ENCODE measurements at regions not wholly inside any gene's neighbourhood (a gene's known extent, or its start where the extent isn't known, plus 50 kb on each side); places are given as distances from the start of the nearest gene placed in this dataset.

GRCh38 chr15:37260255-37260654 lies 159.9 kb upstream of the MEIS2 start:
- no peak for DNase-seq (ENCODE audit: low read depth)

GRCh38 chr15:37261685-37262084 lies 161.3 kb upstream of the MEIS2 start:
- no peak for DNase-seq (ENCODE audit: low read depth)

GRCh38 chr15:37262922-37263608 lies 162.7 kb upstream of the MEIS2 start:
- no peak for DNase-seq (ENCODE audit: low read depth)

- DNase-seq (ENCODE audit: low read depth): no peak
Measured at GRCh38 chr15:37289109-37289765, 188.9 kb upstream of the MEIS2 start.

GRCh38 chr15:37291920-37292319 lies 191.6 kb upstream of the MEIS2 start:
- DNase-seq (ENCODE audit: low read depth): no peak

GRCh38 chr15:37298271-37298670 lies 197.9 kb upstream of the MEIS2 start:
- no peak for DNase-seq (ENCODE audit: low read depth)

GRCh38 chr15:37339437-37339836 lies 239.1 kb upstream of the MEIS2 start:
- no peak for DNase-seq (ENCODE audit: low read depth)

- no peak for DNase-seq (ENCODE audit: low read depth)
Measured at GRCh38 chr15:37339856-37340255, 239.5 kb upstream of the MEIS2 start.

GRCh38 chr15:37340438-37340837 lies 240.1 kb upstream of the MEIS2 start:
- DNase-seq (ENCODE audit: low read depth): no peak

- DNase-seq (ENCODE audit: low read depth): no peak
Measured at GRCh38 chr15:37359101-37359892, 258.9 kb upstream of the MEIS2 start.

GRCh38 chr15:37359893-37360290 lies 259.5 kb upstream of the MEIS2 start:
- DNase-seq (ENCODE audit: low read depth): no peak

- DNase-seq (ENCODE audit: low read depth): no peak
Measured at GRCh38 chr15:37360724-37361123, 260.4 kb upstream of the MEIS2 start.

GRCh38 chr15:37361621-37362020 lies 261.3 kb upstream of the MEIS2 start:
- no peak for DNase-seq (ENCODE audit: low read depth)

GRCh38 chr15:37362414-37362813 lies 262.1 kb upstream of the MEIS2 start:
- no peak for DNase-seq (ENCODE audit: low read depth)

- DNase-seq (ENCODE audit: low read depth): no peak
Measured at GRCh38 chr15:37368961-37369360, 268.6 kb upstream of the MEIS2 start.

GRCh38 chr15:37370941-37371340 lies 270.6 kb upstream of the MEIS2 start:
- no peak for DNase-seq (ENCODE audit: low read depth)

GRCh38 chr15:37372064-37372463 lies 271.7 kb upstream of the MEIS2 start:
- no peak for DNase-seq (ENCODE audit: low read depth)

GRCh38 chr15:37375519-37375918 lies 275.2 kb upstream of the MEIS2 start:
- DNase-seq (ENCODE audit: low read depth): no peak

- DNase-seq (ENCODE audit: low read depth): no peak
Measured at GRCh38 chr15:37377428-37377827, 277.1 kb upstream of the MEIS2 start.

GRCh38 chr15:37394402-37395099 lies 294.2 kb upstream of the MEIS2 start:
- no peak for DNase-seq (ENCODE audit: low read depth)

GRCh38 chr15:37395100-37395468 lies 294.7 kb upstream of the MEIS2 start:
- no peak for DNase-seq (ENCODE audit: low read depth)

- no peak for DNase-seq (ENCODE audit: low read depth)
Measured at GRCh38 chr15:37397266-37398022, 297.1 kb upstream of the MEIS2 start.
